HepG2 (cell line): ENCODE measurements at regions not wholly inside any gene's neighbourhood (a gene's known extent, or its start where the extent isn't known, plus 50 kb on each side); places are given as distances from the start of the nearest gene placed in this dataset.

Source experiments
- ATAC-seq: fragments of 200-7000 bp; cut with Tn5 transposase; 3 replicates; pipeline ENCODE4 v1.9.1; 2020; ENCODE audit warnings: mild to moderate bottlenecking, moderate library complexity
- BruUV-seq: library from RNA; stranded (reverse); fragments of 400-500 nt; replicated peaks from 2 replicates; lab custom pipeline; 2021; lab: Mats Ljungman, UMichigan
- CTCF ChIA-PET: fragments of 300-600 bp; formaldehyde crosslinking; extraction: SDS; loops from one replicate; lab custom pipeline; 2021; ENCODE audit warnings: low total read pairs, inconsistent platforms, low intra/inter-chr PET ratio; lab: Yijun Ruan, JAX
- POLR2A ChIA-PET: fragments of 350-600 bp; sonication (Branson Sonifier 250); formaldehyde crosslinking; loops from one replicate; lab custom pipeline; 2020; ENCODE audit warnings: antibody characterized with exemption, inconsistent platforms; lab: Yijun Ruan, JAX
- DNase-seq: peaks from one replicate; pipeline ENCODE4 v3.0.0-alpha.2; 2015; ENCODE audit warnings: low spot score
- FAIRE-seq: peaks from 3 replicates; lab custom pipeline; 2011; peaks lifted over from hg19 to GRCh38; lab: Jason Lieb, UNC
- H2AFZ ChIP-seq: one replicate; pipeline ENCODE4 v1.6.1; 2011; ENCODE audit warnings: low read length, inconsistent platforms
- H3K27ac ChIP-seq: fragments of 300-600 bp; 3 replicates; pipeline ENCODE4 v1.8.0; 2011; ENCODE audit warnings: mixed run types, mild to moderate bottlenecking, mixed read lengths, low read length, inconsistent platforms; ENCODE audit not compliant: insufficient read depth; ENCODE audit errors: extremely low read length
- H3K27me3 ChIP-seq, 2 experiments: fragments of 200-600 bp in 1 of 2; 2 replicates in 1 of 2; 3 replicates in 1 of 2; pipeline versions ENCODE4 v1.6.0 to v1.8.0; 2011; ENCODE audit warnings: low read length in 2 of 2, mild to moderate bottlenecking in 2 of 2, moderate library complexity in 2 of 2, inconsistent platforms in 1 of 2; ENCODE audit not compliant: insufficient read depth in 2 of 2, control insufficient read depth in 1 of 2
- H3K36me3 ChIP-seq, 2 experiments: fragments of 200-600 bp in 1 of 2; replicated peaks in 1 of 2; 2 replicates in 1 of 2; 3 replicates in 1 of 2; pipeline versions ENCODE4 v1.5.1 to v1.8.0; 2011; ENCODE audit warnings: low read length in 2 of 2, inconsistent platforms in 1 of 2; ENCODE audit not compliant: insufficient read depth in 2 of 2, control insufficient read depth in 1 of 2
- H3K4me1 ChIP-seq: 2 replicates; pipeline ENCODE4 v1.5.1; 2012; ENCODE audit warnings: low read length, inconsistent platforms; ENCODE audit not compliant: insufficient read depth
- H3K4me2 ChIP-seq: 2 replicates; pipeline ENCODE4 v1.6.0; 2011; ENCODE audit warnings: low read depth, low read length, inconsistent platforms
- H3K4me3 ChIP-seq, 3 experiments: fragments of 200-600 bp in 1 of 3; sonication (generic), shearing (Covaris generic) in 1 of 3; replicated peaks in 1 of 3; 2 replicates each; pipeline ENCODE4 v1.5.1; 2011 to 2016; ENCODE audit warnings: low read length in 3 of 3, inconsistent platforms in 2 of 3, low read depth in 2 of 3, mild to moderate bottlenecking in 2 of 3, control low read depth in 1 of 3, mixed read lengths in 1 of 3; ENCODE audit not compliant: insufficient read depth in 1 of 3
- H3K79me2 ChIP-seq: one replicate; pipeline ENCODE4 v1.6.1; 2011; ENCODE audit warnings: low read length, inconsistent platforms; ENCODE audit not compliant: insufficient read depth
- H3K9ac ChIP-seq: 2 replicates; pipeline ENCODE4 v1.6.0; 2011; ENCODE audit warnings: mild to moderate bottlenecking, low read depth, low read length, inconsistent platforms; ENCODE audit not compliant: insufficient read depth
- H3K9me3 ChIP-seq: 2 replicates; pipeline ENCODE4 v1.5.1; 2012; ENCODE audit warnings: mild to moderate bottlenecking, low read length
- H4K20me1 ChIP-seq: 2 replicates; pipeline ENCODE4 v1.6.0; 2011; ENCODE audit warnings: inconsistent platforms, mild to moderate bottlenecking, low read length, moderate library complexity; ENCODE audit not compliant: insufficient read depth
- DMAP1 ChIP-seq: IDR thresholded peaks from 2 replicates; pipeline ENCODE4 v1.6.1; 2016
- E2F1 ChIP-seq: sonication (generic); formaldehyde crosslinking; IDR thresholded peaks from 2 replicates; pipeline ENCODE4 v1.5.0; 2020; ENCODE audit warnings: missing genetic modification reagents
- MAFG ChIP-seq: sonication (generic); formaldehyde crosslinking; IDR thresholded peaks from 2 replicates; pipeline ENCODE4 v1.5.1; 2020; ENCODE audit warnings: mild to moderate bottlenecking, missing genetic modification reagents
- NFIC ChIP-seq: IDR thresholded peaks from 2 replicates; pipeline ENCODE4 v1.6.1; 2012; ENCODE audit warnings: mild to moderate bottlenecking, low read length, inconsistent platforms
- ZBTB7A ChIP-seq: sonication (generic); formaldehyde crosslinking; IDR thresholded peaks from 2 replicates; pipeline ENCODE4 v1.8.0; 2022; ENCODE audit warnings: mild to moderate bottlenecking, missing genetic modification reagents
- ZFP91 ChIP-seq: sonication (generic); formaldehyde crosslinking; IDR thresholded peaks from 2 replicates; pipeline ENCODE4 v1.9.0; 2022; ENCODE audit warnings: missing genetic modification reagents, mild to moderate bottlenecking, borderline replicate concordance
- ZMYM3 ChIP-seq: sonication (generic); formaldehyde crosslinking; IDR thresholded peaks from 2 replicates; pipeline ENCODE4 v1.5.1; 2020; ENCODE audit warnings: mild to moderate bottlenecking, missing genetic modification reagents
- ZNF441 ChIP-seq: sonication (generic); formaldehyde crosslinking; IDR thresholded peaks from 2 replicates; pipeline ENCODE4 v1.7.0; 2021; ENCODE audit warnings: missing genetic modification reagents, borderline replicate concordance
- ZNF510 ChIP-seq: sonication (generic); formaldehyde crosslinking; IDR thresholded peaks from 2 replicates; pipeline ENCODE4 v1.4.0; 2020; ENCODE audit warnings: low read depth, mild to moderate bottlenecking, missing genetic modification reagents
- ZNF569 ChIP-seq: sonication (generic); formaldehyde crosslinking; IDR thresholded peaks from 2 replicates; pipeline ENCODE4 v1.5.0; 2020; ENCODE audit warnings: mild to moderate bottlenecking, missing genetic modification reagents, moderate library complexity, borderline replicate concordance
- ZNF709 ChIP-seq: sonication (generic); formaldehyde crosslinking; IDR thresholded peaks from 2 replicates; pipeline ENCODE4 v1.5.0; 2020; ENCODE audit warnings: mild to moderate bottlenecking, missing genetic modification reagents
- ZNF761 ChIP-seq: sonication (generic); formaldehyde crosslinking; conservative IDR thresholded peaks from 2 replicates; pipeline ENCODE4 v1.4.0; 2020; ENCODE audit warnings: mild to moderate bottlenecking, missing genetic modification reagents
- ZSCAN20 ChIP-seq: sonication (generic); formaldehyde crosslinking; IDR thresholded peaks from 2 replicates; pipeline ENCODE4 v1.4.0; 2020; ENCODE audit warnings: missing genetic modification reagents, mild to moderate bottlenecking, borderline replicate concordance
- WGBS: methylation state at CpG from one replicate; pipeline ENCODE4 v1.1.6; 2017; ENCODE audit warnings: low lambda C conversion rate; 5-methylcytosine and 5-hydroxymethylcytosine counted together
- in situ Hi-C: cut with HindIII; loops from 2 replicates; pipeline ENCODE4 v1.10.0; 2017; ENCODE audit warnings: low pct_unique_long_range_greater_than_20kb; ENCODE audit not compliant: extremely low pct_ligation_motif_present
- intact Hi-C: fragments of 100-400 bp; cut with micrococcal nuclease; formaldehyde crosslinking; loops from one replicate; pipeline ENCODE4 v1.10.0; 2022; ENCODE audit not compliant: unreplicated experiment
- TF ChIP-seq, protein P1 (sequence below): sonication (generic); formaldehyde crosslinking; IDR thresholded peaks from 2 replicates; pipeline ENCODE4 v1.4.0; 2020; ENCODE audit warnings: mild to moderate bottlenecking, missing genetic modification reagents
- TF ChIP-seq, protein P2 (sequence below): IDR thresholded peaks from 2 replicates; pipeline ENCODE4 v1.6.1; 2018; ENCODE audit warnings: missing genetic modification reagents, mild to moderate bottlenecking, missing compliant biosample characterization

DNA sequence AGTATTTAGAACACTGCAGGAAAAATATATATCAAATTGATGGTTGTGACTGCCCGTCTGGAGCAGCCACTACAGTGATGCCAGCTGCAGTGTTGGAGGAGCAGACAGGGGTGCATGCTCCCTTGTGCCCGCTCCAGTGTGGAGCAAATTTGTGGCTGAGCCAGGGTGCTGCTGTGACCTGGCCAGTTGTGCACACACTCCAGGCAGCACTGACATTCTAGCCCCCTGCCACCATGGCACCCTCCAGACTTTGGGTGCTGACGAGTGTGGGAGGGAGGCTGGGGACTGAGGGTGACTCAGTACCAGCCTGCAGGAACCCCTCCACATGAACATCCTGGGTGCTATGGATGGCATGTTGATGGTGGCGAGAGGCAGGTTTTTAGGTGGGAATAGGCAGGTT lies 160.0 kb upstream of the PCDH15 start:
- intact Hi-C loops: no loop called here
- Histone ChIP-seq H3K4me3 (no peak overlapping the region), H3K9me3 (no peaks in the 10 kb centered on the region), H2AFZ (no peak overlapping the region), H3K4me1 (no peaks in the 10 kb centered on the region), H3K27ac (no peak overlapping the region), H3K36me3 (no peaks in the 10 kb centered on the region), H4K20me1 (no peaks in the 10 kb centered on the region), H3K27me3 (no peaks in the 10 kb centered on the region), H3K79me2 (no peaks in the 10 kb centered on the region), H3K4me2 (no peak overlapping the region), H3K9ac (no peak overlapping the region)
- ChIA-PET POLR2A (no interaction called here), CTCF (no interaction called here)
- FAIRE-seq (no peak), DNase-seq (no peak), ATAC-seq (no peak)
- TF ChIP-seq, protein P1, sequence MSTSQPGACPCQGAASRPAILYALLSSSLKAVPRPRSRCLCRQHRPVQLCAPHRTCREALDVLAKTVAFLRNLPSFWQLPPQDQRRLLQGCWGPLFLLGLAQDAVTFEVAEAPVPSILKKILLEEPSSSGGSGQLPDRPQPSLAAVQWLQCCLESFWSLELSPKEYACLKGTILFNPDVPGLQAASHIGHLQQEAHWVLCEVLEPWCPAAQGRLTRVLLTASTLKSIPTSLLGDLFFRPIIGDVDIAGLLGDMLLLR (CRISPR knock-in tag): no peak
- TF ChIP-seq ZNF761 (CRISPR knock-in tag) (no peak), ZNF510 (CRISPR knock-in tag) (no peak), ZNF569 (CRISPR knock-in tag) (no peak), ZNF709 (CRISPR knock-in tag) (no peak), NFIC (no peak), ZBTB7A (CRISPR knock-in tag) (no peak), ZMYM3 (CRISPR knock-in tag) (no peak)
- BruUV-seq: no TSS peak
- 10% methylated on average over 2 of the region's 4 CpGs for WGBS
- in situ Hi-C loops: no loop called here

DNA sequence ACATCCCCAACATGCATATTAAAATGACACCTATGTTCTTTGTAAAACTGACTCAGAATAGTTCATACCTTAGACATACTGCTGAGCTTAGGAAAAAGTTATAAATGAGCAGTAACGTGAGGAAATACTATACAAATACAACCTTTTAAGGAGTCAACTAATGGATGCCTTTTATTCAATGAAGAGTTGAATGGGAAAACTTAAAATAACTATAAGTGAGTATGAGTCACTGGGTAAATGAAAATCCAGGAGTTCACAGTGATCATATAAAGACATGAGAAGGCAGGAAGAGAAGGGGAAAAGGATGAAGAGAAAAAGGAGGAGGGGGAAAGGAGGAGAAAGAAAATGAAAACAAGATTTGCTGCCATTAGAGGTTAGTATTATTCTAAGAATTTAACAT lies 157.8 kb upstream of the PCDH15 start:
- Histone ChIP-seq H2AFZ (no peak overlapping the region), H3K27me3 (no peaks in the 10 kb centered on the region), H4K20me1 (no peaks in the 10 kb centered on the region), H3K4me1 (no peaks in the 10 kb centered on the region), H3K79me2 (no peaks in the 10 kb centered on the region), H3K9me3 (no peaks in the 10 kb centered on the region), H3K27ac (no peak overlapping the region), H3K36me3 (no peaks in the 10 kb centered on the region), H3K4me2 (no peak overlapping the region), H3K4me3 (no peak overlapping the region), H3K9ac (no peak overlapping the region)
- in situ Hi-C loops (no loop called here), intact Hi-C loops (no loop called here)
- BruUV-seq: no TSS peak
- ChIA-PET CTCF (no interaction called here), POLR2A (no interaction called here)
- WGBS: 4% methylated on average over 1 of the region's 1 CpG
- DNase-seq (no peak), FAIRE-seq (no peak), ATAC-seq (no peak)
- TF ChIP-seq MAFG: no peak
- TF ChIP-seq ZNF441 (CRISPR knock-in tag): no peak
- TF ChIP-seq E2F1 (CRISPR knock-in tag): no peak
- TF ChIP-seq ZSCAN20 (CRISPR knock-in tag): no peak
- TF ChIP-seq, protein P2, sequence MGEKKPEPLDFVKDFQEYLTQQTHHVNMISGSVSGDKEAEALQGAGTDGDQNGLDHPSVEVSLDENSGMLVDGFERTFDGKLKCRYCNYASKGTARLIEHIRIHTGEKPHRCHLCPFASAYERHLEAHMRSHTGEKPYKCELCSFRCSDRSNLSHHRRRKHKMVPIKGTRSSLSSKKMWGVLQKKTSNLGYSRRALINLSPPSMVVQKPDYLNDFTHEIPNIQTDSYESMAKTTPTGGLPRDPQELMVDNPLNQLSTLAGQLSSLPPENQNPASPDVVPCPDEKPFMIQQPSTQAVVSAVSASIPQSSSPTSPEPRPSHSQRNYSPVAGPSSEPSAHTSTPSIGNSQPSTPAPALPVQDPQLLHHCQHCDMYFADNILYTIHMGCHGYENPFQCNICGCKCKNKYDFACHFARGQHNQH (CRISPR knock-in tag): no peak
- no peak for TF ChIP-seq ZFP91
- no peak for TF ChIP-seq DMAP1
